GM06990 (cell line): ENCODE measurements at regions not wholly inside any gene's neighbourhood (a gene's known extent, or its start where the extent isn't known, plus 50 kb on each side); places are given as distances from the start of the nearest gene placed in this dataset.

Source experiments
- DNase-seq: peaks from one replicate; pipeline ENCODE4 v3.0.0-alpha.2; 2011; ENCODE audit not compliant: insufficient read length; ENCODE audit errors: extremely low read depth
- H3K27me3 ChIP-seq: replicated peaks from 2 replicates; pipeline ENCODE4 v1.6.0; 2011; ENCODE audit warnings: low read length; ENCODE audit not compliant: control insufficient read depth, insufficient read depth
- H3K36me3 ChIP-seq: 2 replicates; pipeline ENCODE4 v1.5.1; 2011; ENCODE audit warnings: low read length; ENCODE audit not compliant: control insufficient read depth, insufficient read depth
- H3K4me3 ChIP-seq: replicated peaks from 2 replicates; pipeline ENCODE4 v1.5.1; 2011; ENCODE audit warnings: low read depth, mild to moderate bottlenecking, control low read depth, low read length
- CTCF ChIP-seq: IDR thresholded peaks from 2 replicates; pipeline ENCODE4 v1.5.1; 2011; ENCODE audit warnings: low read length, control low read depth, mild to moderate bottlenecking, inconsistent platforms; ENCODE audit not compliant: insufficient read depth, poor library complexity, severe bottlenecking

GRCh38 chr4:137656661-137657060 lies 124.4 kb upstream of the PCDH18 start:
- no peak overlapping the region for H3K4me3 ChIP-seq
- no peak for DNase-seq
- H3K36me3 ChIP-seq, result no peaks in the 10 kb centered on the region
- no peak for TF ChIP-seq CTCF
- no peaks in the 10 kb centered on the region for H3K27me3 ChIP-seq

- H3K36me3 ChIP-seq, result no peaks in the 10 kb centered on the region
- no peaks in the 10 kb centered on the region for H3K27me3 ChIP-seq
- no peak for TF ChIP-seq CTCF
- H3K4me3 ChIP-seq, result no peak overlapping the region
- no peak for DNase-seq
Measured at GRCh38 chr4:137655302-137655701, 123.0 kb upstream of the PCDH18 start.

- TF ChIP-seq CTCF, result no peak
- no peaks in the 10 kb centered on the region for H3K36me3 ChIP-seq
- H3K27me3 ChIP-seq, result no peaks in the 10 kb centered on the region
- no peak overlapping the region for H3K4me3 ChIP-seq
- no peak for DNase-seq
Measured at GRCh38 chr4:137651128-137651527, 118.8 kb upstream of the PCDH18 start.

- no peak for TF ChIP-seq CTCF
- no peak for DNase-seq
- no peak overlapping the region for H3K4me3 ChIP-seq
Measured at GRCh38 chr4:137649711-137650450, 117.6 kb upstream of the PCDH18 start.

GRCh38 chr4:137648531-137648930 lies 116.2 kb upstream of the PCDH18 start:
- Histone ChIP-seq H3K4me3 (no peak overlapping the region), H3K27me3 (no peaks in the 10 kb centered on the region), H3K36me3 (no peaks in the 10 kb centered on the region)
- no peak for DNase-seq
- TF ChIP-seq CTCF, result no peak

More at GRCh38 chr4:137649711-137650450, 117.6 kb upstream of the PCDH18 start:
- Histone ChIP-seq H3K36me3 (no peaks in the 10 kb centered on the region), H3K27me3 (no peaks in the 10 kb centered on the region)
